Effector memory CD8-positive, alpha-beta T cell (primary cell): ENCODE measurements at regions not wholly inside any gene's neighbourhood (a gene's known extent, or its start where the extent isn't known, plus 50 kb on each side); places are given as distances from the start of the nearest gene placed in this dataset.
"Not testable (repeated sequence)": the region's sequence is repeated elsewhere in the genome, so short reads cannot be mapped to it uniquely, and the experiment has no call there.

Experiments
- ATAC-seq: fragments of 150-1000 bp; cut with Tn5 transposase; replicated peaks from 2 replicates; pipeline ENCODE4 v1.10.0; 2021; ENCODE audit warnings: mild to moderate bottlenecking, moderate library complexity
- DNase-seq, 3 experiments: peaks; one replicate each; pipeline ENCODE4 v3.0.0; 2021
- H3K27ac Mint-ChIP-seq, 2 donors: one replicate each; pipeline ENCODE4 v1.8.0; 2022; ENCODE audit warnings: mild to moderate bottlenecking in 2 of 2, mixed read lengths in 2 of 2, moderate library complexity in 2 of 2
- H3K27me3 Mint-ChIP-seq, 2 donors: one replicate each; pipeline ENCODE4 v1.8.0; 2022; ENCODE audit warnings: mixed read lengths in 2 of 2
- H3K36me3 Mint-ChIP-seq: one replicate; pipeline ENCODE4 v1.8.0; 2022; ENCODE audit warnings: mild to moderate bottlenecking, moderate library complexity, mixed read lengths; ENCODE audit not compliant: insufficient read depth
- H3K4me1 Mint-ChIP-seq, 2 donors: one replicate each; pipeline ENCODE4 v1.8.0; 2022; ENCODE audit warnings: low read depth in 2 of 2, mixed read lengths in 2 of 2
- H3K4me3 Mint-ChIP-seq, 2 donors: one replicate each; pipeline ENCODE4 v1.8.0; 2022; ENCODE audit warnings: mild to moderate bottlenecking in 2 of 2, mixed read lengths in 2 of 2, moderate library complexity in 2 of 2
- H3K9me3 Mint-ChIP-seq, 2 donors: one replicate each; pipeline ENCODE4 v1.8.0; 2022; ENCODE audit warnings: mixed read lengths in 2 of 2

DNA sequence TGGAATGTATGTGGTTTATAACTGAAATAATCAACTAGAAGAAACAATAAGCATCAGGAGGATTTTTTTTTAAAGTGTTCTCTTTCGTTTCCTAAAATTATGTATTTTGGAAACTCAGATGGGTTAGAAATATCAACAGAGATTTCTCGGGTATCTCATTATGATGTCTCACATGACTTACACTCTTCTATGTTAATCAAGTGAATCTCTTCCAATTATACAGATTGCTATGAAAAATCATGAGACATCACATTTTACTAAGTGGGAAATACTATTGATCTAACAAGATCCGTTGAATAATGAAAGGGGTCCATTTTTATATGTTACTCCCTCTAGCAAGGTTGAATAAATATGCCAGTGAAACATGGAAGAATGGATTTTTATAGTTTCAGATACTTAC lies 54.7 kb upstream of the NRIP1 start:
- no peak overlapping the region for H3K27ac Mint-ChIP-seq
- ATAC-seq (no peak), DNase-seq (no peak)
- H3K36me3 Mint-ChIP-seq: no peaks in the 10 kb centered on the region
- H3K9me3 Mint-ChIP-seq: no peaks in the 10 kb centered on the region
- peaks cover 19 to 20% of the 10 kb centered on the region in 2 donors for H3K27me3 Mint-ChIP-seq
- H3K4me1 Mint-ChIP-seq: no peaks in the 10 kb centered on the region
- H3K4me3 Mint-ChIP-seq: no peak overlapping the region

DNA sequence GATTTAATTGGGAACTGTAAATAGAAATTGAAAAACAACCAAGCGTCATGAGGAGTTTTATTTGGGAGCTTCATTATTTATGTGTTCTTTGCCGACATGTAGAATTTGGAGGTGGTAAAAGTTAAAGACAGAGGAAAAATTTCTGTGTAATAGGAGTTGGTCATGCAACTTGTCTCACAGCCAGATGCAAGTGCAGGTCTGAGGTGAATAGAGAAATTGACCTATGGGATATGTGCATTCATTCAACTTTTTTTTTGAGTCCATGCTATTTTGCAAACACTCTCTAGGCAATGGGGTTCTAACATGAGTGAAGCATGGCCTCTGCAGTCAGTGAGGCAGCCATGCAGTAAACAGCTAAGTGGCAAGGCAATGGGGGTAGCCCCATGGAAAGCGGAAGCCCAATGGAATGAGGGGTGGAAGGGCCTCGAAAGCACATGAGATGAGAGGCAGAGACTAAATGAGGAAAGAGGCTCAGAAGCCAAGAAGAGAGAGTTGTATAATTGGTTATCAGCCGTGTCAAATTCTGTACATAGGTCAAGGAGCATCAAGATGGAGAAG lies 56.4 kb upstream of the NRIP1 start:
- Mint-ChIP-seq H3K36me3 (no peaks in the 10 kb centered on the region), H3K27ac (no peak overlapping the region), H3K9me3 (no peaks in the 10 kb centered on the region), H3K27me3 (peaks cover 10 to 20% of the 10 kb centered on the region in 2 donors), H3K4me1 (no peaks in the 10 kb centered on the region), H3K4me3 (no peak overlapping the region)
- DNase-seq: no peak
- ATAC-seq: no peak

DNA sequence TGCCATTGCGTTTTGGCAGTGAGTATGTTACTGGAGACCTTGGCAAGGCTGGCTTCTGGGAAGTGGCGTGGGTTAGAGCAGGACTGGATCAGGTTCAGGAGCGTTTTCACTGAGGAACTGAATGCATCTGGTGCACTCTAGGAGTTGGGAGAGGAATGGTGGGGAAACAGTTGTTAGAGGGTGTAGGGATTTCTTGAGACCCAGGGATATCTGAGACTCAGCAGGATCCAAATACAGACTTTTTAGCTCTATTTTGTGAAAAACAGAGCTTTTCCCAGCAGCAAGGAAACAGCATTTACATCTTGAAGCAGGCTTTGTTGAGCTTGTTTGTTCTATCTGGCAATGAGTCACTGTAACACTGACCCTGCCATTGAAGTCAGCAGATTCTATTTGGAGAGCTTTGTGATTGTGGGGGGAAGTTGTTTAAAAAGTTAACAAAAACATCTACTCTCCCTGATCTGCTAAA lies 56.9 kb upstream of the NRIP1 start:
- H3K4me3 Mint-ChIP-seq: no peak overlapping the region
- peaks cover 10 to 20% of the 10 kb centered on the region in 2 donors for H3K27me3 Mint-ChIP-seq
- ATAC-seq (no peak), DNase-seq (no peak)
- no peaks in the 10 kb centered on the region for H3K4me1 Mint-ChIP-seq
- H3K36me3 Mint-ChIP-seq: no peaks in the 10 kb centered on the region
- no peaks in the 10 kb centered on the region for H3K9me3 Mint-ChIP-seq
- no peak overlapping the region for H3K27ac Mint-ChIP-seq

DNA sequence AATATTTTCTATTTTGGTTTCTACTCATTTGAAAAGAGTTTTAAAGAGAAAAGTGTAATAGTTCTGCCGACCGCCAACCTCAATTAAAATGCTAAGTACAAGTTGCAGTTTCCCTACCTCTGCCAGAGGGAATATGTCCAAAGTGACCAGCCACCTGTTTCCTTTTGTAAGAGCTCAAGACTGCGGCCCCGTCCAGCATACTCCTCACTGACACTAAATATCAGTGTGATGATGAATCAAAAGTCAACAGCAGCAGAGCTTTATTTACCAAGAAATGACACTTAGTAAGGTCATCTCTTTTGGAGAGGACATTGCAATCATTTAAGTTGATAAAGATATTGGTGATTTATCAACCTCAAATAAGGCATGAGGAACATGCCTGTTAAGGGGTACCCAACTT lies 57.4 kb upstream of the NRIP1 start:
- Mint-ChIP-seq H3K9me3 (no peaks in the 10 kb centered on the region), H3K36me3 (no peaks in the 10 kb centered on the region), H3K4me1 (no peaks in the 10 kb centered on the region), H3K27me3 (peaks cover 10 to 20% of the 10 kb centered on the region in 2 donors), H3K4me3 (no peak overlapping the region), H3K27ac (no peak overlapping the region)
- DNase-seq (no peak), ATAC-seq (no peak)

DNA sequence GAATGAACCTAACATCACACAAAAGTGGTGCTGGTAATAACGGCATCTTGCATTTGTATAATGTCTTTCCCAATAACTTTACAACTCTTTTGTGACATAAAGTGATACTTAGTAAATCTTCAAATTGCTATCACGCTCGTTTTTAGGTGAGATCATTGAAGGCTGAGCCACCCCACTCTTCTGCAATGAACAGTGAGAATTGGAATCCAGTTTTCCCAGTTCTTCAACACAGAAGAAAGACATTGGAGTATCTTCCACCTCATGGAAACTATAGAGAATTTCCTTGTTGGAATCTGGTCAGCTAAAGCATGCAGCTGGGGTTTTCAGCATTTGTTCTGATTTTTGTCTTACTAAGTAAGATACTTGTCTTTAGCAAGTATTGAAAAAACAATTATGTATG lies 59.9 kb upstream of the NRIP1 start:
- Mint-ChIP-seq H3K4me3 (no peak overlapping the region), H3K36me3 (no peaks in the 10 kb centered on the region), H3K4me1 (peaks cover 0 to 3% of the 10 kb centered on the region in 2 donors), H3K27ac (no peak overlapping the region), H3K27me3 (peaks cover 18 to 36% of the 10 kb centered on the region in 2 donors), H3K9me3 (no peaks in the 10 kb centered on the region)
- no peak for DNase-seq
- no peak for ATAC-seq

DNA sequence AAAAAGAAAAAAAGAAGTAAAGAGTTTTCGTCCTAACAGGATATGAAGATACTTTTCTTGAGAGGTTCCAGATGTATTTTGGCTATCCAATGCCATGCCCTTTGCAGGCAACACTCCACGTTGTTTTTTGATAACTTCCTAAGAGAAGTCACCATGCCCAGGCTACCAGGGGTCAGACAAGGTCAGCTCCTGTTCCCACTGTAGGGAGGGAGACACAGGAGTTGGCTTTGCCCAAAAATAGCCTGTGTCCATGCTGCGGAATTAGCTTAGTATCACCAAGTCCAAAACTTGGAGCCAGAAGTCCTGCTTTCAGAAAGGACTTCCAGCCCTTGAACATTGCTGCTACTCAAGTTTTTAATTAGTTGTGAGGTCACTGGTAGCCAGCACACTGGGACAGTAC lies 62.1 kb upstream of the NRIP1 start:
- Mint-ChIP-seq H3K4me1 (peaks cover 0 to 3% of the 10 kb centered on the region in 2 donors), H3K4me3 (no peak overlapping the region), H3K36me3 (no peaks in the 10 kb centered on the region), H3K27me3 (peaks cover 18 to 28% of the 10 kb centered on the region in 2 donors), H3K9me3 (no peaks in the 10 kb centered on the region), H3K27ac (no peak overlapping the region)
- no peak for ATAC-seq
- DNase-seq: no peak

DNA sequence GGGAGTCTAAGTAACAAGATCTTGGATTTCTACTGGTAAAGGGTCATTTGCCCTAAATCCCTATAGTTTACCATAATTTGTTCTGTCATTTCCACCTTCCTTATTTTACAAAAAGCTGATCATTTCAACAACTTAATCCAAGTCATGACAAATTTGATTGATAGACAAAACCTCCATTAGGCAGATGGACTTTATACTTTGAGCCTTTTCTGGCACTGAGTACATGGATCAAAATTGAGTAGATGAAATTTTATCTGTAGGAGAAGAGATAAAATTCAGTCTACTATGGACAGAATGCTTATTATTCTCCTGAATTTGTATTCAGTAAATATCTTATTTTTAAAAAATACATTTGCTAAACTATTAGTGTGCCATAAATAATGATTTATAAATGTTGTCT lies 62.6 kb upstream of the NRIP1 start:
- Mint-ChIP-seq H3K4me3 (no peak overlapping the region), H3K27me3 (peaks cover 18 to 28% of the 10 kb centered on the region in 2 donors), H3K9me3 (no peaks in the 10 kb centered on the region), H3K36me3 (no peaks in the 10 kb centered on the region), H3K4me1 (peaks cover 0 to 3% of the 10 kb centered on the region in 2 donors), H3K27ac (no peak overlapping the region)
- DNase-seq: no peak
- ATAC-seq: no peak

DNA sequence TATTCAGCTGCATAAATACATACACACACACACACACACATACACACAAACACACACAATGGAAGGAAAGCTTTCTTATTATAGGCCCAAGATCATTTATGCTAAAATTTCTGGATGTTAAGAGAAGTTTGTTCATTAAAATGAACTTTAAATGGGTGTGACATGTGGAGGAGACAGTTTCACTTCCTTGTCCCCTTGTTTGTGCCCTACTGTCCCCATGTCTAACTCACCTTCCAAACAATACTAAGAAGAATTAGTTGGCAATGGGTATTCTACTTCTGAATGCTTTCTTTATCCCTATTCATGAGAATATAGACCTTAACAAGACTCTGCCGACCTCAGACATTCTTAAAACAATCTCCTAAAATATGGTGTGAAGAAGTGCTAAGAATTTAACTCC lies 63.5 kb upstream of the NRIP1 start:
- ATAC-seq (no peak), DNase-seq (no peak)
- H3K27ac Mint-ChIP-seq: no peak overlapping the region
- no peaks in the 10 kb centered on the region for H3K9me3 Mint-ChIP-seq
- no peak overlapping the region for H3K4me3 Mint-ChIP-seq
- H3K27me3 Mint-ChIP-seq: peaks cover 21 to 28% of the 10 kb centered on the region in 2 donors
- no peaks in the 10 kb centered on the region for H3K36me3 Mint-ChIP-seq
- peaks cover 0 to 3% of the 10 kb centered on the region in 2 donors for H3K4me1 Mint-ChIP-seq

DNA sequence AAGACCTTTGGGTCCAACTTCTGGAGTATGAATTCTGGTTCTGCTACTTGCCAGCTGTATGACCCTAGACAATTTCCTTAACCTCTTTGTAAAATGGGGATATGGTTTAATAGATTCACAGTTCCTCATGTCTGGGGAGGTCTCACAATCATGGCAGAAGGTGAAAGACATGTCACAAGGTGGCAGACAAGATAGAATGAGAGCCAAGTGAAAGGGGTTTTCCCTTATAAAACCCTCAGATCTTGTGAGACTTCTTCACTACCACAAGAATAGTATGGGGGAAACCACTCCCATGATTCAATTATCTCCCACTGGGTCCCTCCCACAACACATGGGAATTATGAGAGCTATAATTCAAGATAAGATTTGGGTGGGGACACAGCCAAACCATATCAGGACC lies 63.9 kb upstream of the NRIP1 start:
- H3K27me3 Mint-ChIP-seq: peaks cover 24 to 26% of the 10 kb centered on the region in 2 donors
- H3K36me3 Mint-ChIP-seq, H3K4me1 Mint-ChIP-seq, DNase-seq, H3K4me3 Mint-ChIP-seq, H3K9me3 Mint-ChIP-seq, H3K27ac Mint-ChIP-seq: not testable (repeated sequence)
- ATAC-seq: peak; percentile 44

DNA sequence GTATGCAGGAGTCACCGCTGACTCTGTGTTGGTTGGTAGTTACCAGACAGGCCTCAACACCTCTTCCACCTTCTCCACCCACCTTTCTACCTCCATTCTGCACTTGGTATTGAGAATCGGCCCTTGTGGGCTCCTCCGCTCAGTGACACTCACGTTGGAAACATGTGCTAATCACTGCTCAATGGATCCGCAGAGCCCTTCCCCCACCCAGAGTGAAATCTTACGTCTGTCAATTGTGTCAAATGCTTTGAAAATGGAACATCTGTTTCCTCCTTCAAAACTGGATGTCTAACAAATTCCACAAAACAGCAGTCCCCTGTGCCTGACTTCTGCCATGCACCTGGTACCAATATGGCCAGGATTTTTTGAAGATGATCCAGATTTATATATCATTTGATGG lies 65.5 kb upstream of the NRIP1 start:
- ATAC-seq (no peak), DNase-seq (no peak)
- no peaks in the 10 kb centered on the region for H3K36me3 Mint-ChIP-seq
- no peaks in the 10 kb centered on the region for H3K9me3 Mint-ChIP-seq
- peaks cover 0 to 3% of the 10 kb centered on the region in 2 donors for H3K4me1 Mint-ChIP-seq
- H3K27ac Mint-ChIP-seq: no peak overlapping the region
- H3K4me3 Mint-ChIP-seq: no peak overlapping the region
- peaks cover 18 to 19% of the 10 kb centered on the region in 2 donors for H3K27me3 Mint-ChIP-seq

DNA sequence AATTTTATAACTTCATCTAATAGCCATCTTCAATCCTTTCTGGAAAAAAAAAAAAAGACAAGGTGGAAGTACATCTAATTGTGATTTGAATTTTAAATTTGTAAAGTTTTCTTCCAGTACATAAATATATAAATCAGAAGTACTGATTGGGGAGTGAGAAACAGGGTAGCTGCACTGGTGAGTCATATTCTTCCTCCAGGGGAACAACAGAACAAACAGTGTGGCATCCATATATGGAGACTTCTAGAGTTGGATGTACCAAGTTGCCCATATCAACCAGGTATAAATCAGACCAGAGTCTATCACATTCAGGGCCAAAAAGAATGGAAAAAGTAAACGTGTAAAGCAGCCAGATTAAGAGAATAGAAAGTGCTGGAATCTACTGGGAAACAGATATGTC lies 66.0 kb upstream of the NRIP1 start:
- Mint-ChIP-seq H3K27ac (no peak overlapping the region), H3K36me3 (no peaks in the 10 kb centered on the region), H3K4me1 (peaks cover 0 to 3% of the 10 kb centered on the region in 2 donors), H3K27me3 (peaks cover 18 to 19% of the 10 kb centered on the region in 2 donors), H3K9me3 (no peaks in the 10 kb centered on the region), H3K4me3 (no peak overlapping the region)
- no peak for ATAC-seq
- no peak for DNase-seq

DNA sequence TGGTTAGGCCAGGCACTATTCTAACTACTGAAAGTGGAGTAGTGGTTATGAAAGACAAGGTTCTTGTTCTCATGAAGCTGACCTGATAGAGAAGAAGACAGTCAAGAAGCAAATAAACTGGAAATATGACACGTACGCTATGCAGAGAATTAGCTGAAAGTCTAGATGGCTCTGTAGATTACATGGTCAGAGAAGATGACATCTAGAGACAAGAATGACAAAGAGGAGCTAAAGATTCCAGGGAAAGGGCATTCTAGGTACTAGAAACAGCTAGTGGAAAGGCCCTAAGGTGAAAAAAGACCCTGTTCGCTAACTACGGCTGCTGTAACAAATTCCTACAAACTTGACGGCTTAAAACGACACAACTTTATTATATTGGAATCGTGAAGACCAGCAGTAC lies 68.0 kb upstream of the NRIP1 start:
- H3K27ac Mint-ChIP-seq: no peak overlapping the region
- no peak for ATAC-seq
- no peak overlapping the region for H3K4me3 Mint-ChIP-seq
- H3K36me3 Mint-ChIP-seq: no peaks in the 10 kb centered on the region
- H3K27me3 Mint-ChIP-seq: peaks cover 23 to 28% of the 10 kb centered on the region in 2 donors
- DNase-seq: no peak
- no peaks in the 10 kb centered on the region for H3K9me3 Mint-ChIP-seq
- H3K4me1 Mint-ChIP-seq: peaks cover 0 to 3% of the 10 kb centered on the region in 2 donors

DNA sequence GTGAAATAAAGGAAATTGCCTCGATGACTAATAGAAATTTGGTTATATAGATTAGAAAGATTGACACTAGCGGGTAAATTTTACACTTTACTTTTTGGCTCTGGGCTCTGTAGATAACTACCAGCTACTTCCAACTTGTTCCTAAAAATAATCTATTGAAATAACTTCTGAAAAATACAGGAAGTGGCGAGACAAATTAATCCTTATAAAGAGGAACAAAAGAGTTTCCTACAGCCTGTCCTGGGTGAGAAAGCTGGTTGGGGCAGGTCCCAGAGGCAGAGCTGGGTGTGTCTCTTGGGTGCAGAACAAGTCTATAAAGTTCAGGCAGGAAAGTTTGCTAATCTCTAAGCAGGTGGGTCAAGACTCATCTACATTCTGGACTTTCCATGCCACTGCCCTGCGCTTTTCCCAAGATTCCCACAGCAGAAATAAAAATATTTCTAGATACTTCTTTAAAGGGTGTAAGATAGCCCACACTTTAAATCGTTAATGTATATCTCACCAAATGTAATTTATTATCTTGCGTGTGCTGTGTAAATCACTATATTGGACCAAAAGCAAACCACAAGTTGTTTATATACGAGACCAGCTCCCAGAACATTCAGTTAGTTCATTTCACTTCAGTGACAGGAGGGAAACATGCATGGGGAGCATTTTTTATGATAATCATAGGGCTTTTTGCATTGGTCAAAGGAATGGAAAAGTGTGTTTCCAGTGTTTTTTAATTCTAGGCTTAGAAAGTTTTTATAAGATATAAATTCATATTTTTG lies 70.1 kb upstream of the NRIP1 start:
- Mint-ChIP-seq H3K36me3 (no peaks in the 10 kb centered on the region), H3K27ac (no peak overlapping the region), H3K4me3 (no peak overlapping the region), H3K4me1 (no peaks in the 10 kb centered on the region), H3K27me3 (peaks cover 24 to 33% of the 10 kb centered on the region in 2 donors), H3K9me3 (no peaks in the 10 kb centered on the region)
- ATAC-seq: no peak
- no peak for DNase-seq

DNA sequence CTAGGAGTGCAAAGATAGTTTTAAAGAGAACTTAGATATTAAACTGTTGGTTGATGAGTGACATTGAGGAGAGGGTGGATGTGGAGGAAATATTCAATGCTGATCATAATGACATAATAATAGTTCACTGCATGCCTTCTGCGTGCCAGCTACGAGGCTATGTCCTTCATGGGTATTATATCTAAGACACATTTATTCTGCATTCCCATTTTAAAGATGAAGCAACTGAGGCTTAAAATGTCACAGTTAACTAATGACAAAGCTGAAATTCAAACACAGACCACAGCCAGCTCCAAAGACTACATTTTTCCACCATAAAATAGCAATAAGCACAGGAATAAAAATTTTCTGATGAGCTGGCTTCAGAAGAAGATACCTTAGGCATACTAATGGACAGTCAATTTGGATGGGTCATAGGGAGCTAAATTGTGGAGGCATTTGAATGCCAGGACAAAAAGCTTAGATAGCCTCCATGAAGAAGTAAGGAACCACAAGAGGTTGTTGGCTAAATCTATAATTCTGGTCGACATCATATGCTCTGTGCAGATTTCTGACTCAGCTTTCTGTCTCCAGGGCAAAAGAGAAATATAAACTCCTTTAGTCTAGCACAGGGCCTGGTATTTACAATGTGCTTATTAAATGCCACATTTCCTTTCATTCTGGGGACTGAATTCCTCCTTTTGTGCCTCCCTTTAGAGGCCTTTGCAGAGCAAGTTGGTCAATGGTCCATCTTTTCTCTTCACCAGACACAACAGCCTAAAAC lies 71.2 kb upstream of the NRIP1 start:
- no peaks in the 10 kb centered on the region for H3K9me3 Mint-ChIP-seq
- peaks cover 22 to 37% of the 10 kb centered on the region in 2 donors for H3K27me3 Mint-ChIP-seq
- H3K4me1 Mint-ChIP-seq: no peaks in the 10 kb centered on the region
- H3K4me3 Mint-ChIP-seq: no peak overlapping the region
- no peaks in the 10 kb centered on the region for H3K36me3 Mint-ChIP-seq
- ATAC-seq: no peak
- no peak for DNase-seq
- no peak overlapping the region for H3K27ac Mint-ChIP-seq
